WTC11 (cell line): ENCODE measurements at regions not wholly inside any gene's neighbourhood (a gene's known extent, or its start where the extent isn't known, plus 50 kb on each side); places are given as distances from the start of the nearest gene placed in this dataset.

ENCODE experiments used
- CTCF ChIP-seq: fragments of 200-600 bp; IDR thresholded peaks from 2 replicates; pipeline ENCODE4 v1.8.0; 2022; ENCODE audit warnings: antibody characterized with exemption
- ERG ChIP-seq: fragments of 250-450 bp; sonication (Bioruptor Pico); IDR thresholded peaks from 2 replicates; pipeline ENCODE4 v1.8.0; 2021; ENCODE audit warnings: mild to moderate bottlenecking
- NFYB ChIP-seq: sonication (generic); formaldehyde crosslinking; conservative IDR thresholded peaks from 2 replicates; pipeline ENCODE4 v1.8.0; 2022; ENCODE audit warnings: low read depth, missing genetic modification reagents
- USF2 ChIP-seq: sonication (generic); formaldehyde crosslinking; IDR thresholded peaks from 2 replicates; pipeline ENCODE4 v1.8.1; 2023; ENCODE audit warnings: mild to moderate bottlenecking, missing genetic modification reagents, moderate library complexity

- no peak for TF ChIP-seq USF2
- TF ChIP-seq ERG (CRISPR knock-in tag) = no peak
- TF ChIP-seq CTCF = no peak
- no peak for TF ChIP-seq NFYB (CRISPR knock-in tag)
Measured at GRCh38 chr10:44157574-44157973, 227.3 kb downstream of the CXCL12 start.
